ENCODE measurements at regions not wholly inside any gene's neighbourhood (a gene's known extent, or its start where the extent isn't known, plus 50 kb on each side); places are given as distances from the start of the nearest gene placed in this dataset.

- no peaks in the 10 kb centered on the region for H3K9me3 ChIP-seq (ENCODE audit: control insufficient read depth, insufficient read depth, low read length)
- no peak overlapping the region for H3K4me3 ChIP-seq (ENCODE audit: low read depth, low read length)
- POLR2A ChIA-PET = no interaction called here
- H3K27me3 ChIP-seq (ENCODE audit: control insufficient read depth, insufficient read depth, low read length) = no peaks in the 10 kb centered on the region
- no peak overlapping the region for H3K27ac ChIP-seq (ENCODE audit: low read depth, low read length)
- DNase-seq (ENCODE audit: low read depth, low spot score) = no peak
- CTCF ChIA-PET = no interaction called here
- no peak for TF ChIP-seq CTCF (IDR thresholded peaks at IDR 0.05; ENCODE audit: low read depth, low read length)
Observed at GRCh38 chr12:91422811-91423692, 240.4 kb upstream of the DCN start.

GRCh38 chr12:91422127-91422526 is 239.5 kb upstream of the DCN start:
- no peaks in the 10 kb centered on the region for H3K9me3 ChIP-seq (ENCODE audit: control insufficient read depth, insufficient read depth, low read length)
- DNase-seq (ENCODE audit: low read depth, low spot score) = no peak
- H3K27ac ChIP-seq (ENCODE audit: low read depth, low read length) = no peak overlapping the region
- ChIA-PET CTCF (no interaction called here), POLR2A (no interaction called here)
- H3K4me3 ChIP-seq (ENCODE audit: low read depth, low read length) = no peak overlapping the region
- TF ChIP-seq CTCF (IDR thresholded peaks at IDR 0.05; ENCODE audit: low read depth, low read length) = no peak
- no peaks in the 10 kb centered on the region for H3K27me3 ChIP-seq (ENCODE audit: control insufficient read depth, insufficient read depth, low read length)

GRCh38 chr12:91419809-91420208 is 237.2 kb upstream of the DCN start:
- CTCF ChIA-PET = no interaction called here
- POLR2A ChIA-PET = no interaction called here
- DNase-seq (ENCODE audit: low read depth, low spot score) = no peak
- Histone ChIP-seq H3K27me3 (ENCODE audit: control insufficient read depth, insufficient read depth, low read length) (no peaks in the 10 kb centered on the region), H3K4me3 (ENCODE audit: low read depth, low read length) (no peak overlapping the region), H3K9me3 (ENCODE audit: control insufficient read depth, insufficient read depth, low read length) (no peaks in the 10 kb centered on the region), H3K27ac (ENCODE audit: low read depth, low read length) (no peak overlapping the region)
- no peak for TF ChIP-seq CTCF (IDR thresholded peaks at IDR 0.05; ENCODE audit: low read depth, low read length)

- CTCF ChIA-PET = interaction anchor here (1.0 kb wide), 1 partner anchor 37 kb away, joined by 5 read pairs; no protein-coding TSS in a partner anchor
Observed at GRCh38 chr12:91418221-91419090, 235.8 kb upstream of the DCN start.

More at GRCh38 chr12:91418221-91419090, 235.8 kb upstream of the DCN start:
- Histone ChIP-seq H3K9me3 (ENCODE audit: control insufficient read depth, insufficient read depth, low read length) (no peaks in the 10 kb centered on the region), H3K4me3 (ENCODE audit: low read depth, low read length) (no peak overlapping the region), H3K27ac (ENCODE audit: low read depth, low read length) (no peak overlapping the region), H3K27me3 (ENCODE audit: control insufficient read depth, insufficient read depth, low read length) (no peaks in the 10 kb centered on the region)
- POLR2A ChIA-PET = no interaction called here
- DNase-seq (ENCODE audit: low read depth, low spot score) = no peak
- TF ChIP-seq CTCF (IDR thresholded peaks at IDR 0.05; ENCODE audit: low read depth, low read length) = no peak

Measured in AG04450 (cell line).